KMS-11 (cell line): ENCODE measurements at regions not wholly inside any gene's neighbourhood (a gene's known extent, or its start where the extent isn't known, plus 50 kb on each side); places are given as distances from the start of the nearest gene placed in this dataset.

Experiments
- H2AFZ ChIP-seq: fragments of 200-600 bp; sonication (generic); 2 replicates; pipeline ENCODE4 v1.6.1; 2016; ENCODE audit warnings: antibody characterized with exemption, mixed run types, low read depth
- H3K27ac ChIP-seq: fragments of 200-600 bp; sonication (generic); 2 replicates; pipeline ENCODE4 v1.6.1; 2016; ENCODE audit warnings: mild to moderate bottlenecking, mixed run types
- H3K27me3 ChIP-seq: fragments of 200-600 bp; sonication (generic); 2 replicates; pipeline ENCODE4 v1.6.1; 2017; ENCODE audit warnings: mild to moderate bottlenecking, low read depth, mixed run types, moderate library complexity; ENCODE audit not compliant: insufficient read depth
- H3K36me3 ChIP-seq: fragments of 200-600 bp; sonication (generic); 2 replicates; pipeline ENCODE4 v1.6.1; 2017; ENCODE audit warnings: mild to moderate bottlenecking, mixed run types; ENCODE audit not compliant: insufficient read depth
- H3K4me1 ChIP-seq: fragments of 200-600 bp; sonication (generic); 2 replicates; pipeline ENCODE4 v1.6.1; 2016; ENCODE audit warnings: mild to moderate bottlenecking, low read depth, mixed run types; ENCODE audit not compliant: poor library complexity, severe bottlenecking
- H3K4me2 ChIP-seq: fragments of 200-600 bp; sonication (generic); 2 replicates; pipeline ENCODE4 v1.7.0; 2016; ENCODE audit warnings: mild to moderate bottlenecking, mixed run types
- H3K4me3 ChIP-seq: fragments of 200-600 bp; sonication (generic); IDR thresholded peaks from 2 replicates; pipeline ENCODE4 v1.6.1; 2017; ENCODE audit warnings: low read depth, low read length, mixed read lengths; ENCODE audit not compliant: insufficient read depth
- H3K79me2 ChIP-seq: fragments of 200-600 bp; sonication (generic); 2 replicates; pipeline ENCODE4 v1.6.1; 2016; ENCODE audit warnings: low read depth, mixed run types; ENCODE audit not compliant: insufficient read depth
- H3K9ac ChIP-seq: fragments of 200-600 bp; sonication (generic); 2 replicates; pipeline ENCODE4 v1.6.1; 2016; ENCODE audit warnings: mild to moderate bottlenecking, mixed run types
- H4K20me1 ChIP-seq: fragments of 200-600 bp; sonication (generic); 2 replicates; pipeline ENCODE4 v1.6.1; 2016; ENCODE audit warnings: mild to moderate bottlenecking, mixed run types; ENCODE audit not compliant: insufficient read depth
- TF ChIP-seq, protein P1 (sequence below): fragments of 200-600 bp; sonication (generic); conservative IDR thresholded peaks from 2 replicates; pipeline ENCODE4 v1.6.1; 2017; ENCODE audit warnings: low read depth, mild to moderate bottlenecking, antibody characterized with exemption, low read length, moderate library complexity, mixed read lengths

DNA sequence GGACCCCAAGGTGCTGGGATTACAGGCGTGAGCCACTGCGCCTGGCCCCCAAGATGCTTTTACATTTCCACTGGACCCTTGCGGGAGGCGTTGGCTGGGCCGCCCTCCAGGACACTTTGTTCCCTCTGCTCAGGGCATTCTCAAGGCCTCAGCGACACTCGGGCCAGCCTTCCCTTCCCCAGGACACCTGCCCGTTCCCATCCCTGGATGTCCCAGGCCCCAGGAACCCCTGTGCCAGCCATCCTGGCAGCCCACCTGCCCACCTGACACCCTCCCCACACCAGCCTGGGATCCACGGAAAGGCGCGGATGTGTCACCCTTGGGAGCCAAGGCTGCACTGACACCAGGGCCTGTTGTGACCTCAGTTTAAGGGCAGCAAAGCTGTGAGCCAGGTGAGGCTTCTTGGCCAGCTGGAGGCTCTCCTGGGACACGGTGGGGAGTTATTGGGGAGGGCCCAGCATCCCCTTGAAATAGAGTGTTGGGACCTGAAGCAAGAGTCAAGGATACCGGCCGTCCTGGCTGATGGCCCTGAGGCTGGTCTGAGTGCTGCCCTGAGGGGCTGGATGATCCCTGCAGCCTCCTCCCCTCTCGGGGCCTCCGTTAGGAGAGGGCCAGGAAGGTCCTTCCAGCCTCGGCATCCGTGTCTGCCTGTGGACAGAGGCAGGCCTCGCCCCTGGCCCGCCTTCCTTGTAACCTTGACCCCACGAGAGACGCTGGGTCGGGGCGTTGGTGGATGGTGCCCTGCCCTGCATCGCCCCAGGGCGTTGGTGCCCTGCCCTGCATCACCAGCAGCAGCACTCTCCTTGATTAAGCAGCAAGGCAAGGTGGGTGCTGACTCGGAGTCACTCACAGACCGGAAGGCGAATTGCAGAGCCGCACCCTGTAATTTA is 84.2 kb upstream of the BHLHE23 start:
- Histone ChIP-seq H3K27ac (no peak overlapping the region), H2AFZ (no peak overlapping the region)

DNA sequence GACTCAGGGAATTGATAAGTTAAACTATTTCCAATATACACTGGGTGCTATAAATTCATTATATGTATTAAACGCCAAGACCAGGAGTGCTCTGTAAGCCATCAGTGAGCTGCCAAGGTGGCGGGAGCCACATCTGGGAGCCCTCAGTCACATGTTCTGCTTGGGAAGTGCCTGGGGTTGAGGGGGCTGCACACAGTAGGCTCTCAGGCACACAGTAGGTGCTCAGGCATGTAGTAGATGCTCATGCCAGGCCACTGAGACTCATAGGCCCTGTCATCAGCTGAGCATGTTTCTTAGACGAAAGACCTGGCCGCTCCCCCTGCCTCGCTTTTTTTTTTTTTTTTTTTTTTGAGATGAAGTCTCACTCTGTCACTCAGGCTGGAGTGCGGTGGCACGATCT is 83.3 kb upstream of the BHLHE23 start:
- Histone ChIP-seq H4K20me1 (no peaks in the 10 kb centered on the region), H3K27ac (no peak overlapping the region), H3K36me3 (no peaks in the 10 kb centered on the region), H3K4me1 (no peaks in the 10 kb centered on the region), H3K27me3 (peaks cover 89% of the 10 kb centered on the region), H2AFZ (no peak overlapping the region), H3K9ac (no peak overlapping the region), H3K79me2 (no peaks in the 10 kb centered on the region), H3K4me3 (no peak overlapping the region), H3K4me2 (no peak overlapping the region)
- TF ChIP-seq, protein P1, sequence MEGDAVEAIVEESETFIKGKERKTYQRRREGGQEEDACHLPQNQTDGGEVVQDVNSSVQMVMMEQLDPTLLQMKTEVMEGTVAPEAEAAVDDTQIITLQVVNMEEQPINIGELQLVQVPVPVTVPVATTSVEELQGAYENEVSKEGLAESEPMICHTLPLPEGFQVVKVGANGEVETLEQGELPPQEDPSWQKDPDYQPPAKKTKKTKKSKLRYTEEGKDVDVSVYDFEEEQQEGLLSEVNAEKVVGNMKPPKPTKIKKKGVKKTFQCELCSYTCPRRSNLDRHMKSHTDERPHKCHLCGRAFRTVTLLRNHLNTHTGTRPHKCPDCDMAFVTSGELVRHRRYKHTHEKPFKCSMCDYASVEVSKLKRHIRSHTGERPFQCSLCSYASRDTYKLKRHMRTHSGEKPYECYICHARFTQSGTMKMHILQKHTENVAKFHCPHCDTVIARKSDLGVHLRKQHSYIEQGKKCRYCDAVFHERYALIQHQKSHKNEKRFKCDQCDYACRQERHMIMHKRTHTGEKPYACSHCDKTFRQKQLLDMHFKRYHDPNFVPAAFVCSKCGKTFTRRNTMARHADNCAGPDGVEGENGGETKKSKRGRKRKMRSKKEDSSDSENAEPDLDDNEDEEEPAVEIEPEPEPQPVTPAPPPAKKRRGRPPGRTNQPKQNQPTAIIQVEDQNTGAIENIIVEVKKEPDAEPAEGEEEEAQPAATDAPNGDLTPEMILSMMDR, result no peak

More for the DNA sequence above, 84.2 kb upstream of the BHLHE23 start:
- Histone ChIP-seq H3K27me3 (peaks cover 90% of the 10 kb centered on the region), H3K36me3 (no peaks in the 10 kb centered on the region), H4K20me1 (no peaks in the 10 kb centered on the region), H3K79me2 (no peaks in the 10 kb centered on the region), H3K4me3 (no peak overlapping the region), H3K9ac (no peak overlapping the region), H3K4me1 (no peaks in the 10 kb centered on the region), H3K4me2 (no peak overlapping the region)
- TF ChIP-seq, protein P1, result no peak

DNA sequence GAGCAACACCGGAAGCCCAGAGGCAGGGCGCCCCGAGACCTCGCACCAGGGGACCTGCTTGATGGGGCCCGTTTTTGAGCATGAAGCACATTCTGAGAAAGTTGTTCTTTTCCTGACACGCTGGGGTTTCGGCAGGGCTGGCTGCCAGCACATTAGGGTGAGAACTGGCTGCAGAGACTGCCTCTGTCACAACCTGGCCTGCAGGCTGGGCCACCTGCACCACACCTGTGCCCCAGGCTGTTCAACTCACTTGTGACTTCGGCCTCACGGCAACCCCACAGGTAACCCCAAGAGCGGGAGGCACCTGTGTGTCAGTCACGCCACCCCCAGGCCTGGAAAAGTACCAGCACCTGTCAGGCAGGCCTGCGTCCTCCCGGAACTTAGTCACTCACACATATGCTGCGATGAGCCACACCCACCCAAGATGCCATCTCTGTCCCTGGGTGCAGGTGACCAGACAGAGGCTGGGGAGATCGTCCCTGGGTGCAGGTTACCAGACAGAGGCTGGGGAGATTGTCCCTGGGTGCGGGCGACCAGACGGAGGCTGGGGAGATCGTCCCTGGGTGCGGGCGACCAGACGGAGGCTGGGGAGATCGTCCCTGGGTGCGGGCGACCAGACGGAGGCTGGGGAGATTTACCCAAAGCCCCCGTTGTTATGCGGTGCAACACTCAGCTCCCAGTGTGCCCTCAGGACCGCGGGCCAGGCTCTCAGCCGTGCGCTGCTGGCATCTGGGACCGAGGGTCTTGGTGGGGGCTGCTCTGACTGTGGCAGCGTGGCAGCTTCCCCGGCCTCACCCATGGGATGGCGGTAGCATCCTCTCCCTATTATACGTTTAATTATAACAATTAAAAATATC is 82.5 kb upstream of the BHLHE23 start:
- H3K4me3 ChIP-seq, result no peak overlapping the region
- TF ChIP-seq, protein P1, result no peak
- H3K27me3 ChIP-seq, result peaks cover 89% of the 10 kb centered on the region
- H2AFZ ChIP-seq, result no peak overlapping the region
- H4K20me1 ChIP-seq, result no peaks in the 10 kb centered on the region
- no peak overlapping the region for H3K27ac ChIP-seq
- no peaks in the 10 kb centered on the region for H3K36me3 ChIP-seq
- H3K4me2 ChIP-seq, result no peak overlapping the region
- H3K9ac ChIP-seq, result no peak overlapping the region
- no peaks in the 10 kb centered on the region for H3K4me1 ChIP-seq
- H3K79me2 ChIP-seq, result no peaks in the 10 kb centered on the region

DNA sequence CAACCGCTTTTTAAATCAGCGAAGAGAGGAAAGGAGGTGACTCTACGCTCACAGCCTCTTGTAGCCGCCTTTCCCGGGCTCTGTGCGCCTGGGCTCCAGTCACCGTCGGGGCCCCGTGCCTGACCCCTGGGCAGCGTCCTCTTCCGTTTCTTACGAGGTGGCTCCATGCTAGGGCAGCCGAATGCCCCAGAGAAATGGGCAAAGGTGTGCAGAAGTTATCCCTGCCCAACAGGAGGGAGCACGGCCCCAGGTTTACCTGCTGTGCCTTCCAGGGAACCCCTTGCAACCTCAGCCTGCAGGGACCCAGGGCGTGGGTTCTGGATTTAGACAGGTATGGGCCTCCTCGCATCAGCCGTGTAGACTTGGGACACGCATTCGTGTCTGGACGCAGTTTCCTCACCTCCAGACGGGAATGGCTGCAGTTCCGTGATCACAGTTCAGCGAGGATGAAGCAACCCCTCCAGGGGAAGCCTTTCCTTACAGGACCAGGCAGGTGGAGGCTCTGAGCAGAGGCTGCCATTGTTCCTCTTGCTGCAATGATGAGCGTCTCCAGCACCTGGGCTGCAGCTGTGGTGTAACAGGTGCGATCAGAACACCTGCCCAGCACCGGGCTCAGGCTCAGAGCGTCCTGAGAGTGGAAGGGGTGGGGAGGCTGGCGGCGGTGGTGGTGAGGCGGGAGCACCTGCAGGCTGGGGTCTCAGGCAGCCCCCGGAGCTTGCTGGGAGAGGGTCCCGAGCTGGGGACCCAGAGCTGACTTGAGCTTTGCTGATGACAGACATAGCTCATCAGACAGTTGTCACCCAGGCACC is 81.3 kb upstream of the BHLHE23 start:
- Histone ChIP-seq H2AFZ (no peak overlapping the region), H3K36me3 (no peaks in the 10 kb centered on the region), H3K4me1 (no peaks in the 10 kb centered on the region), H3K4me2 (no peak overlapping the region), H3K27me3 (peaks cover 99% of the 10 kb centered on the region), H3K9ac (no peak overlapping the region), H4K20me1 (no peaks in the 10 kb centered on the region), H3K79me2 (no peaks in the 10 kb centered on the region), H3K27ac (no peak overlapping the region), H3K4me3 (no peak overlapping the region)
- TF ChIP-seq, protein P1, result no peak
